Mesothelial cell of epicardium (in vitro differentiated cells): ENCODE measurements at regions not wholly inside any gene's neighbourhood (a gene's known extent, or its start where the extent isn't known, plus 50 kb on each side); places are given as distances from the start of the nearest gene placed in this dataset.

ENCODE experiments used
- DNase-seq, 2 experiments: peaks; one replicate each; pipeline ENCODE4 v3.0.0; 2021; ENCODE audit warnings: low spot score in 2 of 2; ENCODE audit not compliant: unreplicated experiment in 2 of 2
- H3K27ac Mint-ChIP-seq: 2 replicates; pipeline ENCODE4 v1.8.0; 2021; ENCODE audit warnings: mixed read lengths
- H3K27me3 Mint-ChIP-seq: 2 replicates; pipeline ENCODE4 v1.8.0; 2021; ENCODE audit warnings: low read depth, mixed read lengths
- H3K36me3 Mint-ChIP-seq: 2 replicates; pipeline ENCODE4 v1.8.0; 2021; ENCODE audit warnings: mixed read lengths
- H3K4me1 Mint-ChIP-seq: 2 replicates; pipeline ENCODE4 v1.8.0; 2021; ENCODE audit warnings: mixed read lengths
- H3K4me3 Mint-ChIP-seq: 2 replicates; pipeline ENCODE4 v1.8.0; 2021; ENCODE audit warnings: mild to moderate bottlenecking, moderate library complexity, mixed read lengths
- H3K9me3 Mint-ChIP-seq: 2 replicates; pipeline ENCODE4 v1.8.0; 2021; ENCODE audit warnings: mixed read lengths
- CTCF ChIP-seq: fragments of 200-600 bp; sonication (generic); IDR thresholded peaks from one replicate; pipeline ENCODE4 v1.5.0; 2021; ENCODE audit warnings: antibody characterized with exemption; ENCODE audit not compliant: unreplicated experiment

- H3K27me3 Mint-ChIP-seq, result peaks cover 75% of the 10 kb centered on the region
- peaks cover 37% of the 10 kb centered on the region for H3K4me1 Mint-ChIP-seq
- TF ChIP-seq CTCF, result no peak
- H3K4me3 Mint-ChIP-seq, result peak overlapping the region; percentile 89
- peak in 1 of 2 experiments; percentile 48 for DNase-seq
- no peaks in the 10 kb centered on the region for H3K36me3 Mint-ChIP-seq
- H3K27ac Mint-ChIP-seq, result no peak overlapping the region
- H3K9me3 Mint-ChIP-seq, result no peaks in the 10 kb centered on the region
These were observed 1639.4 kb upstream of the C9orf72 start for GRCh38 chr9:29212397-29213387.

GRCh38 chr9:29213417-29214153, 1640.3 kb upstream of the C9orf72 start, which contains the start of gene LINGO2:
Gene LINGO2 (minus strand): TSS chr9:29213601.
- no peaks in the 10 kb centered on the region for H3K36me3 Mint-ChIP-seq
- no peak for TF ChIP-seq CTCF
- peak in 1 of 2 experiments; percentile 49 for DNase-seq
- H3K27ac Mint-ChIP-seq, result peak within 1 kb of the TSS; percentile 62
- H3K4me1 Mint-ChIP-seq, result peaks cover 37% of the 10 kb centered on the region
- peak within 1 kb of the TSS; percentile 89 for H3K4me3 Mint-ChIP-seq
- H3K9me3 Mint-ChIP-seq, result no peaks in the 10 kb centered on the region
- peaks cover 81% of the 10 kb centered on the region for H3K27me3 Mint-ChIP-seq

GRCh38 chr9:29214154-29214689, 1640.9 kb upstream of the C9orf72 start:
- no peak for TF ChIP-seq CTCF
- H3K27me3 Mint-ChIP-seq, result peaks cover 77% of the 10 kb centered on the region
- no peaks in the 10 kb centered on the region for H3K36me3 Mint-ChIP-seq
- H3K27ac Mint-ChIP-seq, result peak overlapping the region; percentile 62
- H3K9me3 Mint-ChIP-seq, result no peaks in the 10 kb centered on the region
- H3K4me3 Mint-ChIP-seq, result peak overlapping the region; percentile 89
- peaks cover 37% of the 10 kb centered on the region for H3K4me1 Mint-ChIP-seq
- DNase-seq, result peak in 1 of 2 experiments; percentile 49

- TF ChIP-seq CTCF, result no peak
- H3K27ac Mint-ChIP-seq, result peak overlapping the region; percentile 62
- H3K36me3 Mint-ChIP-seq, result no peaks in the 10 kb centered on the region
- DNase-seq, result peak in 1 of 2 experiments; percentile 42
- peak overlapping the region; percentile 89 for H3K4me3 Mint-ChIP-seq
- H3K9me3 Mint-ChIP-seq, result no peaks in the 10 kb centered on the region
- peaks cover 77% of the 10 kb centered on the region for H3K27me3 Mint-ChIP-seq
- H3K4me1 Mint-ChIP-seq, result peaks cover 37% of the 10 kb centered on the region
These were observed 1641.5 kb upstream of the C9orf72 start for GRCh38 chr9:29214690-29215253.

GRCh38 chr9:29217966-29218365, 1644.7 kb upstream of the C9orf72 start:
- H3K27ac Mint-ChIP-seq, result no peak overlapping the region
- H3K36me3 Mint-ChIP-seq, result no peaks in the 10 kb centered on the region
- TF ChIP-seq CTCF, result no peak
- H3K4me3 Mint-ChIP-seq, result no peak overlapping the region
- H3K4me1 Mint-ChIP-seq, result peaks cover 20% of the 10 kb centered on the region
- no peaks in the 10 kb centered on the region for H3K9me3 Mint-ChIP-seq
- no peak for DNase-seq
- peaks cover 49% of the 10 kb centered on the region for H3K27me3 Mint-ChIP-seq
